GM23338 (cell line): ENCODE measurements at regions not wholly inside any gene's neighbourhood (a gene's known extent, or its start where the extent isn't known, plus 50 kb on each side); places are given as distances from the start of the nearest gene placed in this dataset.

Source experiments
- ATAC-seq: fragments of 200-7000 bp; cut with Tn5 transposase; 3 replicates; pipeline ENCODE4 v1.9.1; 2020
- DNase-seq: peaks from one replicate; pipeline ENCODE4 v3.0.0-alpha.2; 2015; ENCODE audit warnings: low spot score
- H2AFZ ChIP-seq: fragments of 200-600 bp; sonication (generic); 2 replicates; pipeline ENCODE4 v1.8.0; 2016; ENCODE audit warnings: antibody characterized with exemption, mild to moderate bottlenecking, moderate library complexity
- H3F3A ChIP-seq: fragments of 200-600 bp; sonication (generic); replicated peaks from 2 replicates; pipeline ENCODE4 v1.8.0; 2017; ENCODE audit warnings: antibody characterized with exemption, mixed run types, low read depth
- H3K27ac ChIP-seq: fragments of 200-600 bp; sonication (generic); 2 replicates; pipeline ENCODE4 v1.6.1; 2016; ENCODE audit warnings: low read depth
- H3K27me3 ChIP-seq: fragments of 200-600 bp; sonication (generic); 2 replicates; pipeline ENCODE4 v1.8.0; 2016; ENCODE audit warnings: mild to moderate bottlenecking, mixed run types, moderate library complexity; ENCODE audit not compliant: insufficient read depth
- H3K36me3 ChIP-seq: fragments of 200-600 bp; sonication (generic); 2 replicates; pipeline ENCODE4 v1.8.0; 2016; ENCODE audit warnings: mild to moderate bottlenecking; ENCODE audit not compliant: insufficient read depth
- H3K4me1 ChIP-seq: fragments of 200-600 bp; sonication (generic); 2 replicates; pipeline ENCODE4 v1.8.0; 2016; ENCODE audit warnings: mild to moderate bottlenecking, moderate library complexity; ENCODE audit not compliant: insufficient read depth
- H3K4me2 ChIP-seq: fragments of 200-600 bp; sonication (generic); 2 replicates; pipeline ENCODE4 v1.7.1; 2017; ENCODE audit warnings: mixed run types
- H3K4me3 ChIP-seq: fragments of 200-600 bp; sonication (generic); 2 replicates; pipeline ENCODE4 v1.6.1; 2016; ENCODE audit warnings: mixed run types
- H3K79me2 ChIP-seq: fragments of 200-600 bp; sonication (generic); replicated peaks from 2 replicates; pipeline ENCODE4 v1.8.0; 2017; ENCODE audit warnings: mild to moderate bottlenecking; ENCODE audit not compliant: insufficient read depth
- H3K9me2 ChIP-seq: fragments of 200-600 bp; sonication (generic); 2 replicates; pipeline ENCODE4 v1.8.0; 2017; ENCODE audit not compliant: insufficient read depth
- H4K20me1 ChIP-seq: fragments of 200-600 bp; sonication (generic); replicated peaks from 2 replicates; pipeline ENCODE4 v1.8.0; 2017; ENCODE audit warnings: mild to moderate bottlenecking; ENCODE audit not compliant: insufficient read depth
- H3K27ac Mint-ChIP-seq: 2 replicates; pipeline ENCODE4 v1.8.0; 2020; ENCODE audit warnings: inconsistent platforms, mild to moderate bottlenecking, moderate library complexity, mixed read lengths
- H3K27me3 Mint-ChIP-seq: 3 replicates; pipeline ENCODE4 v1.8.0; 2022; ENCODE audit warnings: low read depth, mild to moderate bottlenecking, moderate library complexity, mixed read lengths, inconsistent platforms; ENCODE audit not compliant: insufficient read depth, poor library complexity
- H3K36me3 Mint-ChIP-seq: 3 replicates; pipeline ENCODE4 v1.8.0; 2021; ENCODE audit warnings: low read depth, mild to moderate bottlenecking, inconsistent platforms, moderate library complexity, mixed read lengths
- H3K4me1 Mint-ChIP-seq: 3 replicates; pipeline ENCODE4 v1.8.0; 2020; ENCODE audit warnings: mild to moderate bottlenecking, inconsistent platforms, mixed read lengths
- H3K4me3 Mint-ChIP-seq: 3 replicates; pipeline ENCODE4 v1.8.0; 2021; ENCODE audit warnings: moderate library complexity, mild to moderate bottlenecking, inconsistent platforms, mixed read lengths
- H3K9me3 Mint-ChIP-seq: 3 replicates; pipeline ENCODE4 v1.8.0; 2020; ENCODE audit warnings: moderate library complexity, mild to moderate bottlenecking, inconsistent platforms, mixed read lengths
- CREB1 ChIP-seq: fragments of 250-450 bp; sonication (Bioruptor Pico); IDR thresholded peaks from 2 replicates; pipeline ENCODE4 v1.5.0; 2020; ENCODE audit warnings: low read depth, mild to moderate bottlenecking, moderate library complexity
- CTCF ChIP-seq, 2 experiments: fragments of 200-600 bp in 1 of 2; sonication (generic) in 1 of 2; conservative IDR thresholded peaks; 2 replicates each; pipeline versions ENCODE4 v1.5.1 to v1.6.1; 2016 to 2017; ENCODE audit warnings: antibody characterized with exemption in 2 of 2, low read depth in 2 of 2, mild to moderate bottlenecking in 2 of 2, moderate library complexity in 1 of 2
- ETS1 ChIP-seq: IDR thresholded peaks from 2 replicates; pipeline ENCODE4 v1.6.1; 2016; ENCODE audit warnings: antibody characterized with exemption
- EZH2 ChIP-seq: fragments of 200-600 bp; sonication (generic); IDR thresholded peaks from one replicate; pipeline ENCODE4 v1.8.0; 2017; ENCODE audit warnings: antibody characterized with exemption, mild to moderate bottlenecking, low read depth; ENCODE audit not compliant: unreplicated experiment
- EZH2phosphoT487 ChIP-seq: fragments of 200-600 bp; sonication (generic); IDR thresholded peaks from one replicate; pipeline ENCODE4 v1.8.1; 2018; ENCODE audit warnings: antibody characterized with exemption; ENCODE audit not compliant: unreplicated experiment
- JUNB ChIP-seq: IDR thresholded peaks from one replicate; pipeline ENCODE4 v1.6.1; 2016; ENCODE audit warnings: antibody characterized with exemption; ENCODE audit not compliant: unreplicated experiment
- NANOG ChIP-seq: IDR thresholded peaks from 2 replicates; pipeline ENCODE4 v1.6.1; 2016; ENCODE audit warnings: antibody characterized with exemption, borderline replicate concordance
- POLR2AphosphoS5 ChIP-seq: IDR thresholded peaks from 2 replicates; pipeline ENCODE4 v1.6.1; 2016; ENCODE audit warnings: antibody characterized with exemption, low read depth
- STAT1 ChIP-seq: IDR thresholded peaks from one replicate; pipeline ENCODE4 v1.6.1; 2016; ENCODE audit warnings: antibody characterized with exemption; ENCODE audit not compliant: unreplicated experiment
- ZNF114 ChIP-seq: fragments of 250-450 bp; sonication (Bioruptor Pico); IDR thresholded peaks from 2 replicates; pipeline ENCODE4 v1.5.0; 2020; ENCODE audit warnings: mild to moderate bottlenecking, moderate library complexity
- ZNF331 ChIP-seq: fragments of 250-450 bp; sonication (Bioruptor Pico); IDR thresholded peaks from 2 replicates; pipeline ENCODE4 v1.5.0; 2020; ENCODE audit warnings: low read depth, mild to moderate bottlenecking, moderate library complexity
- TF ChIP-seq, protein P1 (sequence below): fragments of 250-450 bp; sonication (Bioruptor Pico); IDR thresholded peaks from 2 replicates; pipeline ENCODE4 v1.5.0; 2020; ENCODE audit warnings: mild to moderate bottlenecking, moderate library complexity
- TF ChIP-seq, protein P2 (sequence below): IDR thresholded peaks from one replicate; pipeline ENCODE4 v1.6.1; 2018; ENCODE audit warnings: antibody characterized with exemption; ENCODE audit not compliant: unreplicated experiment

GRCh38 chr15:77846360-77846759 is 213.6 kb upstream of the LINGO1 start:
- Histone ChIP-seq H4K20me1 (no peaks in the 10 kb centered on the region), H3K9me2 (peaks cover 3% of the 10 kb centered on the region; the same call in 1 of the 2 replicates), H3K4me2 (no peak overlapping the region), H3K4me3 (no peak overlapping the region), H3K27ac (no peak overlapping the region), H2AFZ (no peak overlapping the region), H3K4me1 (no peaks in the 10 kb centered on the region), H3F3A (no peaks in the 10 kb centered on the region), H3K27me3 (no peaks in the 10 kb centered on the region), H3K36me3 (peaks cover 3% of the 10 kb centered on the region; the same call in 1 of the 2 replicates), H3K79me2 (no peaks in the 10 kb centered on the region)
- no peak for DNase-seq
- ATAC-seq: no peak
- TF ChIP-seq CREB1 (CRISPR knock-in tag) (no peak), POLR2AphosphoS5 (no peak), ETS1 (no peak), ZNF331 (CRISPR knock-in tag) (no peak), NANOG (no peak), JUNB (no peak), ZNF114 (CRISPR knock-in tag) (no peak), CTCF (conservative IDR thresholded peaks at IDR 0.05; ENCODE audit: low read depth in 2 of 2) (no peak), EZH2phosphoT487 (no peak), STAT1 (no peak), EZH2 (no peak)
- TF ChIP-seq, protein P1, sequence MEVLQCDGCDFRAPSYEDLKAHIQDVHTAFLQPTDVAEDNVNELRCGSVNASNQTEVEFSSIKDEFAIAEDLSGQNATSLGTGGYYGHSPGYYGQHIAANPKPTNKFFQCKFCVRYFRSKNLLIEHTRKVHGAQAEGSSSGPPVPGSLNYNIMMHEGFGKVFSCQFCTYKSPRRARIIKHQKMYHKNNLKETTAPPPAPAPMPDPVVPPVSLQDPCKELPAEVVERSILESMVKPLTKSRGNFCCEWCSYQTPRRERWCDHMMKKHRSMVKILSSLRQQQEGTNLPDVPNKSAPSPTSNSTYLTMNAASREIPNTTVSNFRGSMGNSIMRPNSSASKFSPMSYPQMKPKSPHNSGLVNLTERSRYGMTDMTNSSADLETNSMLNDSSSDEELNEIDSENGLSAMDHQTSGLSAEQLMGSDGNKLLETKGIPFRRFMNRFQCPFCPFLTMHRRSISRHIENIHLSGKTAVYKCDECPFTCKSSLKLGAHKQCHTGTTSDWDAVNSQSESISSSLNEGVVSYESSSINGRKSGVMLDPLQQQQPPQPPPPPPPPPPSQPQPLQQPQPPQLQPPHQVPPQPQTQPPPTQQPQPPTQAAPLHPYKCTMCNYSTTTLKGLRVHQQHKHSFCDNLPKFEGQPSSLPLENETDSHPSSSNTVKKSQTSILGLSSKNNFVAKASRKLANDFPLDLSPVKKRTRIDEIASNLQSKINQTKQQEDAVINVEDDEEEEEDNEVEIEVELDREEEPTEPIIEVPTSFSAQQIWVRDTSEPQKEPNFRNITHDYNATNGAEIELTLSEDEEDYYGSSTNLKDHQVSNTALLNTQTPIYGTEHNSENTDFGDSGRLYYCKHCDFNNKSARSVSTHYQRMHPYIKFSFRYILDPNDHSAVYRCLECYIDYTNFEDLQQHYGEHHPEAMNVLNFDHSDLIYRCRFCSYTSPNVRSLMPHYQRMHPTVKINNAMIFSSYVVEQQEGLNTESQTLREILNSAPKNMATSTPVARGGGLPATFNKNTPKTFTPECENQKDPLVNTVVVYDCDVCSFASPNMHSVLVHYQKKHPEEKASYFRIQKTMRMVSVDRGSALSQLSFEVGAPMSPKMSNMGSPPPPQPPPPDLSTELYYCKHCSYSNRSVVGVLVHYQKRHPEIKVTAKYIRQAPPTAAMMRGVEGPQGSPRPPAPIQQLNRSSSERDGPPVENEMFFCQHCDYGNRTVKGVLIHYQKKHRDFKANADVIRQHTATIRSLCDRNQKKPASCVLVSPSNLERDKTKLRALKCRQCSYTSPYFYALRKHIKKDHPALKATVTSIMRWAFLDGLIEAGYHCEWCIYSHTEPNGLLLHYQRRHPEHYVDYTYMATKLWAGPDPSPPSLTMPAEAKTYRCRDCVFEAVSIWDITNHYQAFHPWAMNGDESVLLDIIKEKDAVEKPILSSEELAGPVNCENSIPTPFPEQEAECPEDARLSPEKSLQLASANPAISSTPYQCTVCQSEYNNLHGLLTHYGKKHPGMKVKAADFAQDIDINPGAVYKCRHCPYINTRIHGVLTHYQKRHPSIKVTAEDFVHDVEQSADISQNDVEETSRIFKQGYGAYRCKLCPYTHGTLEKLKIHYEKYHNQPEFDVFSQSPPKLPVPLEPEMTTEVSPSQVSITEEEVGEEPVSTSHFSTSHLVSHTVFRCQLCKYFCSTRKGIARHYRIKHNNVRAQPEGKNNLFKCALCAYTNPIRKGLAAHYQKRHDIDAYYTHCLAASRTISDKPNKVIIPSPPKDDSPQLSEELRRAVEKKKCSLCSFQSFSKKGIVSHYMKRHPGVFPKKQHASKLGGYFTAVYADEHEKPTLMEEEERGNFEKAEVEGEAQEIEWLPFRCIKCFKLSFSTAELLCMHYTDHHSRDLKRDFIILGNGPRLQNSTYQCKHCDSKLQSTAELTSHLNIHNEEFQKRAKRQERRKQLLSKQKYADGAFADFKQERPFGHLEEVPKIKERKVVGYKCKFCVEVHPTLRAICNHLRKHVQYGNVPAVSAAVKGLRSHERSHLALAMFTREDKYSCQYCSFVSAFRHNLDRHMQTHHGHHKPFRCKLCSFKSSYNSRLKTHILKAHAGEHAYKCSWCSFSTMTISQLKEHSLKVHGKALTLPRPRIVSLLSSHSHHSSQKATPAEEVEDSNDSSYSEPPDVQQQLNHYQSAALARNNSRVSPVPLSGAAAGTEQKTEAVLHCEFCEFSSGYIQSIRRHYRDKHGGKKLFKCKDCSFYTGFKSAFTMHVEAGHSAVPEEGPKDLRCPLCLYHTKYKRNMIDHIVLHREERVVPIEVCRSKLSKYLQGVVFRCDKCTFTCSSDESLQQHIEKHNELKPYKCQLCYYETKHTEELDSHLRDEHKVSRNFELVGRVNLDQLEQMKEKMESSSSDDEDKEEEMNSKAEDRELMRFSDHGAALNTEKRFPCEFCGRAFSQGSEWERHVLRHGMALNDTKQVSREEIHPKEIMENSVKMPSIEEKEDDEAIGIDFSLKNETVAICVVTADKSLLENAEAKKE: no peak
- TF ChIP-seq, protein P2, sequence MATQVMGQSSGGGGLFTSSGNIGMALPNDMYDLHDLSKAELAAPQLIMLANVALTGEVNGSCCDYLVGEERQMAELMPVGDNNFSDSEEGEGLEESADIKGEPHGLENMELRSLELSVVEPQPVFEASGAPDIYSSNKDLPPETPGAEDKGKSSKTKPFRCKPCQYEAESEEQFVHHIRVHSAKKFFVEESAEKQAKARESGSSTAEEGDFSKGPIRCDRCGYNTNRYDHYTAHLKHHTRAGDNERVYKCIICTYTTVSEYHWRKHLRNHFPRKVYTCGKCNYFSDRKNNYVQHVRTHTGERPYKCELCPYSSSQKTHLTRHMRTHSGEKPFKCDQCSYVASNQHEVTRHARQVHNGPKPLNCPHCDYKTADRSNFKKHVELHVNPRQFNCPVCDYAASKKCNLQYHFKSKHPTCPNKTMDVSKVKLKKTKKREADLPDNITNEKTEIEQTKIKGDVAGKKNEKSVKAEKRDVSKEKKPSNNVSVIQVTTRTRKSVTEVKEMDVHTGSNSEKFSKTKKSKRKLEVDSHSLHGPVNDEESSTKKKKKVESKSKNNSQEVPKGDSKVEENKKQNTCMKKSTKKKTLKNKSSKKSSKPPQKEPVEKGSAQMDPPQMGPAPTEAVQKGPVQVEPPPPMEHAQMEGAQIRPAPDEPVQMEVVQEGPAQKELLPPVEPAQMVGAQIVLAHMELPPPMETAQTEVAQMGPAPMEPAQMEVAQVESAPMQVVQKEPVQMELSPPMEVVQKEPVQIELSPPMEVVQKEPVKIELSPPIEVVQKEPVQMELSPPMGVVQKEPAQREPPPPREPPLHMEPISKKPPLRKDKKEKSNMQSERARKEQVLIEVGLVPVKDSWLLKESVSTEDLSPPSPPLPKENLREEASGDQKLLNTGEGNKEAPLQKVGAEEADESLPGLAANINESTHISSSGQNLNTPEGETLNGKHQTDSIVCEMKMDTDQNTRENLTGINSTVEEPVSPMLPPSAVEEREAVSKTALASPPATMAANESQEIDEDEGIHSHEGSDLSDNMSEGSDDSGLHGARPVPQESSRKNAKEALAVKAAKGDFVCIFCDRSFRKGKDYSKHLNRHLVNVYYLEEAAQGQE: no peak
- H3K9me3 Mint-ChIP-seq: peaks cover 33% of the 10 kb centered on the region
- no peaks in the 10 kb centered on the region for H3K4me1 Mint-ChIP-seq
- no peak overlapping the region for H3K4me3 Mint-ChIP-seq
- H3K36me3 Mint-ChIP-seq: peaks cover 18% of the 10 kb centered on the region
- H3K27ac Mint-ChIP-seq: no peak overlapping the region
- H3K27me3 Mint-ChIP-seq: no peaks in the 10 kb centered on the region
